Loucy (cell line): ENCODE measurements at regions not wholly inside any gene's neighbourhood (a gene's known extent, or its start where the extent isn't known, plus 50 kb on each side); places are given as distances from the start of the nearest gene placed in this dataset.

Source experiments
- EZH2phosphoT487 ChIP-seq: fragments of 200-600 bp; IDR thresholded peaks from 2 replicates; pipeline ENCODE4 v1.6.1; 2018; ENCODE audit warnings: antibody characterized with exemption, mild to moderate bottlenecking, moderate library complexity, borderline replicate concordance
- TF ChIP-seq, protein P1 (sequence below): fragments of 200-600 bp; sonication (generic); conservative IDR thresholded peaks from 2 replicates; pipeline ENCODE4 v1.5.1; 2014; ENCODE audit warnings: mild to moderate bottlenecking, antibody characterized with exemption, low read length

- TF ChIP-seq, protein P1, sequence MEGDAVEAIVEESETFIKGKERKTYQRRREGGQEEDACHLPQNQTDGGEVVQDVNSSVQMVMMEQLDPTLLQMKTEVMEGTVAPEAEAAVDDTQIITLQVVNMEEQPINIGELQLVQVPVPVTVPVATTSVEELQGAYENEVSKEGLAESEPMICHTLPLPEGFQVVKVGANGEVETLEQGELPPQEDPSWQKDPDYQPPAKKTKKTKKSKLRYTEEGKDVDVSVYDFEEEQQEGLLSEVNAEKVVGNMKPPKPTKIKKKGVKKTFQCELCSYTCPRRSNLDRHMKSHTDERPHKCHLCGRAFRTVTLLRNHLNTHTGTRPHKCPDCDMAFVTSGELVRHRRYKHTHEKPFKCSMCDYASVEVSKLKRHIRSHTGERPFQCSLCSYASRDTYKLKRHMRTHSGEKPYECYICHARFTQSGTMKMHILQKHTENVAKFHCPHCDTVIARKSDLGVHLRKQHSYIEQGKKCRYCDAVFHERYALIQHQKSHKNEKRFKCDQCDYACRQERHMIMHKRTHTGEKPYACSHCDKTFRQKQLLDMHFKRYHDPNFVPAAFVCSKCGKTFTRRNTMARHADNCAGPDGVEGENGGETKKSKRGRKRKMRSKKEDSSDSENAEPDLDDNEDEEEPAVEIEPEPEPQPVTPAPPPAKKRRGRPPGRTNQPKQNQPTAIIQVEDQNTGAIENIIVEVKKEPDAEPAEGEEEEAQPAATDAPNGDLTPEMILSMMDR: no peak
- no peak for TF ChIP-seq EZH2phosphoT487
Measured at GRCh38 chr11:112398798-112399478, 138.3 kb upstream of the PLET1 start.
